ENCODE measurements at regions not wholly inside any gene's neighbourhood (a gene's known extent, or its start where the extent isn't known, plus 50 kb on each side); places are given as distances from the start of the nearest gene placed in this dataset.

GRCh38 chr14:84544486-84545131 lies 985.3 kb upstream of the FLRT2 start (continued):
- TF ChIP-seq ZNF462 (CRISPR knock-in tag; IDR thresholded peaks at IDR 0.05) (no peak), CREB1 (CRISPR knock-in tag; IDR thresholded peaks at IDR 0.05; ENCODE audit: low read depth) (no peak), STAT1 (IDR thresholded peaks at IDR 0.05; ENCODE audit: unreplicated experiment) (no peak), EZH2 (IDR thresholded peaks at IDR 0.05; ENCODE audit: low read depth, unreplicated experiment) (no peak), ZNF331 (CRISPR knock-in tag; IDR thresholded peaks at IDR 0.05; ENCODE audit: low read depth) (no peak)

- Mint-ChIP-seq H3K27ac (no peak overlapping the region), H3K27me3 (ENCODE audit: insufficient read depth, low read depth, poor library complexity) (peaks cover 2% of the 10 kb centered on the region), H3K36me3 (ENCODE audit: low read depth) (no peaks in the 10 kb centered on the region), H3K9me3 (no peaks in the 10 kb centered on the region), H3K4me1 (peaks cover 24% of the 10 kb centered on the region), H3K4me3 (no peak overlapping the region)
- H3K9me2 ChIP-seq (ENCODE audit: insufficient read depth), result peaks cover 5% of the 10 kb centered on the region; the same call in 1 of the 2 replicates
- no peaks in the 10 kb centered on the region for H3K27me3 ChIP-seq (ENCODE audit: insufficient read depth)
- no peaks in the 10 kb centered on the region for H3F3A ChIP-seq (replicated peaks; ENCODE audit: low read depth)
- H3K79me2 ChIP-seq (replicated peaks; ENCODE audit: insufficient read depth), result no peaks in the 10 kb centered on the region
- H3K4me3 ChIP-seq, result no peak overlapping the region
- TF ChIP-seq ZNF114 (CRISPR knock-in tag; IDR thresholded peaks at IDR 0.05) (no peak), ETS1 (IDR thresholded peaks at IDR 0.05) (no peak), CTCF (conservative IDR thresholded peaks at IDR 0.05; ENCODE audit: low read depth in 2 of 2) (no peak), REST (IDR thresholded peaks at IDR 0.05; ENCODE audit: unreplicated experiment) (no peak), EZH2 (IDR thresholded peaks at IDR 0.05; ENCODE audit: low read depth, unreplicated experiment) (no peak), EZH2phosphoT487 (IDR thresholded peaks at IDR 0.05; ENCODE audit: unreplicated experiment) (no peak)
- H2AFZ ChIP-seq, result no peak overlapping the region
- ATAC-seq (no peak), DNase-seq (ENCODE audit: low spot score) (no peak)
- no peak overlapping the region for H3K27ac ChIP-seq (ENCODE audit: low read depth)
- H4K20me1 ChIP-seq (replicated peaks; ENCODE audit: insufficient read depth), result no peaks in the 10 kb centered on the region
- no peaks in the 10 kb centered on the region for H3K36me3 ChIP-seq (ENCODE audit: insufficient read depth)
- no peak overlapping the region for H3K4me2 ChIP-seq
- peaks cover 17% of the 10 kb centered on the region for H3K4me1 ChIP-seq (ENCODE audit: insufficient read depth)
These were observed 983.7 kb upstream of the FLRT2 start for GRCh38 chr14:84546236-84546635.

All from GM23338 (cell line).